GM12878 (cell line): ENCODE measurements at regions not wholly inside any gene's neighbourhood (a gene's known extent, or its start where the extent isn't known, plus 50 kb on each side); places are given as distances from the start of the nearest gene placed in this dataset.

Experiments
- ATAC-seq: fragments of 200-7000 bp; cut with Tn5 transposase; 3 replicates; pipeline ENCODE4 v1.9.1; 2020; ENCODE audit warnings: mild to moderate bottlenecking, moderate library complexity
- BruUV-seq: library from RNA; stranded (reverse); fragments of 400-500 nt; replicated peaks from 2 replicates; lab custom pipeline; 2021; lab: Mats Ljungman, UMichigan
- CTCF ChIA-PET: fragments of 300-600 bp; sonication (Branson Sonifier 250); formaldehyde crosslinking; extraction: SDS; loops from one replicate; lab custom pipeline; 2021; ENCODE audit warnings: inconsistent platforms; lab: Yijun Ruan, JAX
- POLR2A ChIA-PET: fragments of 350-600 bp; formaldehyde crosslinking; extraction: SDS; loops from one replicate; lab custom pipeline; 2021; ENCODE audit warnings: inconsistent platforms; lab: Charles Lee
- RAD21 ChIA-PET: fragments of 300-600 bp; sonication (Branson Sonifier 250); formaldehyde crosslinking; loops from one replicate; lab custom pipeline; 2023; ENCODE audit warnings: antibody characterized with exemption; ENCODE audit not compliant: unreplicated experiment; lab: Charles Lee
- SMC1A ChIA-PET: fragments of 300-600 bp; sonication (Branson Sonifier 250); formaldehyde crosslinking; loops from one replicate; lab custom pipeline; 2023; ENCODE audit not compliant: unreplicated experiment, uncharacterized antibody; lab: Charles Lee
- DNase-seq: peaks from one replicate; pipeline ENCODE4 v3.0.0-alpha.2; 2011; ENCODE audit warnings: low read depth, low spot score
- FAIRE-seq: peaks from 3 replicates; lab custom pipeline; 2011; peaks lifted over from hg19 to GRCh38; lab: Jason Lieb, UNC
- H2AFZ ChIP-seq: 2 replicates; pipeline ENCODE4 v1.6.0; 2011; ENCODE audit warnings: low read depth, low read length, control low read depth; ENCODE audit not compliant: control insufficient read depth
- H3K27ac ChIP-seq: 2 replicates; pipeline ENCODE4 v1.5.1; 2011; ENCODE audit warnings: control low read depth; ENCODE audit not compliant: control insufficient read depth, insufficient read depth
- H3K27me3 ChIP-seq, 2 experiments: replicated peaks in 1 of 2; 2 replicates each; pipeline versions ENCODE4 v1.6.0 to v1.6.1; 2011; ENCODE audit warnings: low read length in 1 of 2; ENCODE audit not compliant: control insufficient read depth in 2 of 2, insufficient read depth in 2 of 2
- H3K36me3 ChIP-seq, 2 experiments: 2 replicates each; pipeline ENCODE4 v1.5.1; 2011; ENCODE audit warnings: low read length in 1 of 2; ENCODE audit not compliant: control insufficient read depth in 2 of 2, insufficient read depth in 2 of 2
- H3K4me1 ChIP-seq: 2 replicates; pipeline ENCODE4 v1.6.1; 2011; ENCODE audit warnings: mild to moderate bottlenecking, low read length, moderate library complexity, mixed read lengths; ENCODE audit not compliant: control insufficient read depth, insufficient read depth
- H3K4me2 ChIP-seq: 2 replicates; pipeline ENCODE4 v1.6.0; 2011; ENCODE audit warnings: control low read depth; ENCODE audit not compliant: control insufficient read depth, insufficient read depth
- H3K4me3 ChIP-seq: fragments of 200-600 bp; sonication (generic); 2 replicates; pipeline ENCODE4 v1.5.1; 2016
- H3K79me2 ChIP-seq: 2 replicates; pipeline ENCODE4 v1.6.0; 2011; ENCODE audit warnings: low read length; ENCODE audit not compliant: control insufficient read depth, insufficient read depth
- H3K9ac ChIP-seq: 2 replicates; pipeline ENCODE4 v1.8.0; 2011; ENCODE audit warnings: low read length, control low read depth, mixed read lengths; ENCODE audit not compliant: control insufficient read depth, insufficient read depth
- H3K9me3 ChIP-seq: replicated peaks from 3 replicates; pipeline ENCODE4 v1.5.1; 2011; ENCODE audit warnings: mild to moderate bottlenecking, low read length; ENCODE audit not compliant: control insufficient read depth, insufficient read depth
- H4K20me1 ChIP-seq: 2 replicates; pipeline ENCODE4 v1.6.0; 2011; ENCODE audit not compliant: control insufficient read depth, insufficient read depth
- CEBPB ChIP-seq, 2 experiments: fragments of 150-350 bp in 1 of 2; IDR thresholded peaks; 2 replicates each; pipeline ENCODE4 v1.6.1; 2012 to 2014; ENCODE audit warnings: low read depth in 2 of 2, low read length in 2 of 2, borderline replicate concordance in 1 of 2, inconsistent platforms in 1 of 2
- EED ChIP-seq: sonication (generic); IDR thresholded peaks from 2 replicates; pipeline ENCODE4 v1.6.1; 2016; ENCODE audit warnings: antibody characterized with exemption, low read depth
- EGR1 ChIP-seq, 2 experiments: IDR thresholded peaks; 1 replicate in 1 of 2; 2 replicates in 1 of 2; pipeline ENCODE4 v1.6.1; 2011 to 2012; ENCODE audit warnings: low read depth in 2 of 2, low read length in 2 of 2, borderline replicate concordance in 1 of 2, mild to moderate bottlenecking in 1 of 2, moderate library complexity in 1 of 2
- EZH2 ChIP-seq: IDR thresholded peaks from 2 replicates; pipeline ENCODE4 v1.6.1; 2012; ENCODE audit warnings: low read depth, mild to moderate bottlenecking, control low read depth, inconsistent platforms, low read length, borderline replicate concordance; ENCODE audit not compliant: control insufficient read depth
- FOS ChIP-seq: IDR thresholded peaks from 3 replicates; pipeline ENCODE4 v1.6.1; 2011; ENCODE audit warnings: borderline replicate concordance; ENCODE audit not compliant: insufficient read length; ENCODE audit errors: extremely low read depth
- KDM1A ChIP-seq: fragments of 200-600 bp; sonication (generic); IDR thresholded peaks from 2 replicates; pipeline ENCODE4 v1.6.1; 2016; ENCODE audit warnings: borderline replicate concordance
- NR2C2 ChIP-seq: IDR thresholded peaks from 2 replicates; pipeline ENCODE4 v1.6.1; 2011; ENCODE audit warnings: borderline replicate concordance, low read depth; ENCODE audit not compliant: control insufficient read depth, insufficient read length
- PAX5 ChIP-seq: IDR thresholded peaks from 2 replicates; pipeline ENCODE4 v1.6.1; 2011; ENCODE audit warnings: low read depth, low read length, borderline replicate concordance
- POLR2AphosphoS5 ChIP-seq: IDR thresholded peaks from 2 replicates; pipeline ENCODE4 v1.6.1; 2011; ENCODE audit warnings: mild to moderate bottlenecking, low read length, inconsistent platforms
- SIX5 ChIP-seq: IDR thresholded peaks from 2 replicates; pipeline ENCODE4 v1.6.1; 2011; ENCODE audit warnings: mild to moderate bottlenecking, low read depth, low read length, moderate library complexity; ENCODE audit not compliant: severe bottlenecking
- SMAD1 ChIP-seq: fragments of 450-650 bp; IDR thresholded peaks from 2 replicates; pipeline ENCODE4 v1.6.1; 2018; ENCODE audit warnings: mild to moderate bottlenecking, low read depth; ENCODE audit not compliant: partially characterized antibody
- SMC3 ChIP-seq: IDR thresholded peaks from 2 replicates; pipeline ENCODE4 v1.6.1; 2011; ENCODE audit warnings: low read length, improper control_type of control experiment, borderline replicate concordance
- TARDBP ChIP-seq: IDR thresholded peaks from 2 replicates; pipeline ENCODE4 v1.6.1; 2016; ENCODE audit warnings: borderline replicate concordance
- TCF12 ChIP-seq: IDR thresholded peaks from 2 replicates; pipeline ENCODE4 v1.6.1; 2011; ENCODE audit warnings: low read depth, mild to moderate bottlenecking, low read length
- TCF3 ChIP-seq: IDR thresholded peaks from 2 replicates; pipeline ENCODE4 v1.6.1; 2012; ENCODE audit warnings: low read depth, mild to moderate bottlenecking, low read length, borderline replicate concordance; ENCODE audit not compliant: insufficient read depth
- ZBED1 ChIP-seq: IDR thresholded peaks from 2 replicates; pipeline ENCODE4 v1.6.1; 2016; ENCODE audit warnings: borderline replicate concordance
- WGBS: methylation state at CpG from one replicate; pipeline ENCODE4 v1.1.6; 2016; ENCODE audit warnings: low lambda C conversion rate; ENCODE audit not compliant: insufficient replicate concordance, insufficient coverage; ENCODE audit errors: missing lambda C conversion rate; 5-methylcytosine and 5-hydroxymethylcytosine counted together
- in situ Hi-C: fragments of 300-500 bp; cut with MboI; formaldehyde crosslinking; loops from 9 replicates; pipeline ENCODE4 v1.14.3; 2018; ENCODE audit warnings: mixed read lengths
- intact Hi-C: fragments of 100-400 bp; cut with micrococcal nuclease; formaldehyde crosslinking; loops from one replicate; pipeline ENCODE4 v1.14.2; 2022; ENCODE audit not compliant: unreplicated experiment

DNA sequence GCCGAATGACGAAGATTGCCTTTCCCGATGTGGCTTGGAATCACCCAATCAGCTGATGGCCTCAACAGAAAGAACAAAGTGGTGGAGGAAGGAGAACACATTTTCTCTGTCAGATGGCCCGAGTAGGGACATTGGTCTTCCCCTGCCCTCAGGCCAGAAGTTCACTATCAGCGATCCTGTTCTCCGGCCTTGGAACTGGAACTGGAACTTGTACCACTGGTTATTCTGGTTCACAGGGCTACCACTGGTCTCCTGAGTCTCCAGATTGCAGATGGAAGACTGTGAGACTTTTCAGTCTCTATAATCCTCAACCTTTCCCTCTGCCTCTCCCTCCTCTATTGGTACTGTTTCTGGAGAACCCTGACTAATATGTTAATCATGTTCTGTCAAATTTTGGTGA is 180.4 kb downstream of the ANKRD30B start:
- WGBS: 64% methylated on average over 6 of the region's 6 CpGs
- CTCF ChIA-PET: interaction anchor here (0.8 kb wide), 1 partner anchor 18 kb away, joined by 3 read pairs; no protein-coding TSS in a partner anchor
- Histone ChIP-seq H3K36me3 (no peaks in the 10 kb centered on the region), H3K9me3 (no peaks in the 10 kb centered on the region; the same call in 2 of the 3 replicates), H3K4me2 (no peak overlapping the region), H3K79me2 (no peaks in the 10 kb centered on the region), H3K9ac (no peak overlapping the region), H4K20me1 (no peaks in the 10 kb centered on the region), H3K4me3 (no peak overlapping the region), H3K27ac (no peak overlapping the region), H3K27me3 (no peaks in the 10 kb centered on the region), H3K4me1 (no peaks in the 10 kb centered on the region), H2AFZ (no peak overlapping the region)
- no peak for FAIRE-seq
- ATAC-seq: no peak
- intact Hi-C loops (no loop called here), in situ Hi-C loops (no loop called here)
- RAD21 ChIA-PET: no interaction called here
- POLR2A ChIA-PET: no interaction called here
- SMC1A ChIA-PET: no interaction called here
- no peak for TF ChIP-seq SMC3
- TF ChIP-seq KDM1A: no peak
- no peak for TF ChIP-seq SMAD1
- no peak for TF ChIP-seq CEBPB (IDR thresholded peaks at IDR 0.05; ENCODE audit: borderline replicate concordance in 1 of 2, low read depth in 2 of 2, low read length in 2 of 2)
- TF ChIP-seq TARDBP: no peak
- no peak for TF ChIP-seq EZH2
- no peak for TF ChIP-seq TCF12
- TF ChIP-seq ZBED1: no peak
- TF ChIP-seq NR2C2: no peak
- TF ChIP-seq FOS: no peak
- no peak for TF ChIP-seq EGR1 (IDR thresholded peaks at IDR 0.05; ENCODE audit: borderline replicate concordance in 1 of 2, low read depth in 2 of 2, low read length in 2 of 2)
- no peak for TF ChIP-seq EED
- TF ChIP-seq POLR2AphosphoS5: no peak
- TF ChIP-seq PAX5: no peak
- no peak for TF ChIP-seq TCF3
- no peak for TF ChIP-seq SIX5
- no peak for DNase-seq
- no TSS peak for BruUV-seq
